GM18520 (cell line): ENCODE measurements at regions not wholly inside any gene's neighbourhood (a gene's known extent, or its start where the extent isn't known, plus 50 kb on each side); places are given as distances from the start of the nearest gene placed in this dataset.

Experiments used
- ATAC-seq: cut with Tn5 transposase; IDR thresholded peaks from one replicate; pipeline ENCODE4 v1.9.1; 2021; ENCODE audit not compliant: unreplicated experiment

- ATAC-seq, result no peak
Measured at GRCh38 chr4:152117933-152118507, 357.2 kb upstream of the GATB start.

GRCh38 chr4:152117520-152117919 lies 356.7 kb upstream of the GATB start:
- no peak for ATAC-seq

- no peak for ATAC-seq
Measured at GRCh38 chr4:152117054-152117453, 356.2 kb upstream of the GATB start.

- no peak for ATAC-seq
Measured at GRCh38 chr4:152115794-152116193, 355.0 kb upstream of the GATB start.

- no peak for ATAC-seq
Measured at GRCh38 chr4:152115118-152115517, 354.3 kb upstream of the GATB start.

- no peak for ATAC-seq
Measured at GRCh38 chr4:152114562-152114961, 353.8 kb upstream of the GATB start.

GRCh38 chr4:152112887-152113286 lies 352.1 kb upstream of the GATB start:
- peak; percentile 97 for ATAC-seq

- no peak for ATAC-seq
Measured at GRCh38 chr4:152112190-152112589, 351.4 kb upstream of the GATB start.

GRCh38 chr4:152110780-152111179 lies 350.0 kb upstream of the GATB start:
- no peak for ATAC-seq

- ATAC-seq, result no peak
Measured at GRCh38 chr4:152109531-152110509, 349.0 kb upstream of the GATB start.

GRCh38 chr4:152107736-152108500 lies 347.1 kb upstream of the GATB start:
- no peak for ATAC-seq

GRCh38 chr4:152106781-152107321 lies 346.0 kb upstream of the GATB start:
- no peak for ATAC-seq

GRCh38 chr4:152106113-152106763 lies 345.4 kb upstream of the GATB start:
- no peak for ATAC-seq

GRCh38 chr4:152104901-152105357 lies 344.1 kb upstream of the GATB start:
- no peak for ATAC-seq

- ATAC-seq, result no peak
Measured at GRCh38 chr4:152104356-152104755, 343.5 kb upstream of the GATB start.

GRCh38 chr4:152103181-152103901 lies 342.5 kb upstream of the GATB start:
- no peak for ATAC-seq

- ATAC-seq, result no peak
Measured at GRCh38 chr4:152102436-152103000, 341.7 kb upstream of the GATB start.

GRCh38 chr4:152101556-152102435 lies 341.0 kb upstream of the GATB start:
- no peak for ATAC-seq
